AG09319 (cell line): ENCODE measurements at regions not wholly inside any gene's neighbourhood (a gene's known extent, or its start where the extent isn't known, plus 50 kb on each side); places are given as distances from the start of the nearest gene placed in this dataset.
"Not testable (repeated sequence)": the region's sequence is repeated elsewhere in the genome, so short reads cannot be mapped to it uniquely, and the experiment has no call there.

Experiments used
- DNase-seq: peaks from one replicate; pipeline ENCODE4 v3.0.0-alpha.2; 2010; ENCODE audit warnings: low read depth; ENCODE audit errors: extremely low read depth
- CTCF ChIP-seq: IDR thresholded peaks from 2 replicates; pipeline ENCODE4 v1.5.1; 2011; ENCODE audit warnings: low read depth, mild to moderate bottlenecking, inconsistent platforms, low read length, moderate library complexity

- not testable (repeated sequence) for DNase-seq
These were observed 98.9 kb downstream of the CDRT15L2 start for GRCh38 chr17:20678424-20678823.

- DNase-seq: not testable (repeated sequence)
These were observed 102.5 kb downstream of the CDRT15L2 start for GRCh38 chr17:20681746-20682722.

GRCh38 chr17:20683651-20684229 lies 104.2 kb downstream of the CDRT15L2 start:
- not testable (repeated sequence) for DNase-seq

- not testable (repeated sequence) for DNase-seq
These were observed 105.5 kb downstream of the CDRT15L2 start for GRCh38 chr17:20684975-20685374.

- not testable (repeated sequence) for DNase-seq
These were observed 108.1 kb downstream of the CDRT15L2 start for GRCh38 chr17:20687584-20687983.

GRCh38 chr17:20689170-20689749 lies 109.7 kb downstream of the CDRT15L2 start:
- not testable (repeated sequence) for DNase-seq

- not testable (repeated sequence) for DNase-seq
These were observed 113.2 kb downstream of the CDRT15L2 start for GRCh38 chr17:20692706-20693105.

- DNase-seq: not testable (repeated sequence)
These were observed 116.3 kb downstream of the CDRT15L2 start for GRCh38 chr17:20695871-20696270.

- not testable (repeated sequence) for DNase-seq
These were observed 119.1 kb downstream of the CDRT15L2 start for GRCh38 chr17:20698463-20699206.

GRCh38 chr17:20700528-20700927 lies 121.0 kb downstream of the CDRT15L2 start:
- not testable (repeated sequence) for DNase-seq

GRCh38 chr17:20701366-20701765 lies 121.8 kb downstream of the CDRT15L2 start:
- DNase-seq: not testable (repeated sequence)

GRCh38 chr17:20702692-20703091 lies 123.2 kb downstream of the CDRT15L2 start:
- no peak for TF ChIP-seq CTCF
- DNase-seq: no peak

GRCh38 chr17:20703781-20704180 lies 124.3 kb downstream of the CDRT15L2 start:
- no peak for TF ChIP-seq CTCF

GRCh38 chr17:20705186-20705585 lies 125.7 kb downstream of the CDRT15L2 start:
- not testable (repeated sequence) for DNase-seq

More at GRCh38 chr17:20703781-20704180, 124.3 kb downstream of the CDRT15L2 start:
- no peak for DNase-seq
